ENCODE measurements at regions not wholly inside any gene's neighbourhood (a gene's known extent, or its start where the extent isn't known, plus 50 kb on each side); places are given as distances from the start of the nearest gene placed in this dataset.

DNA sequence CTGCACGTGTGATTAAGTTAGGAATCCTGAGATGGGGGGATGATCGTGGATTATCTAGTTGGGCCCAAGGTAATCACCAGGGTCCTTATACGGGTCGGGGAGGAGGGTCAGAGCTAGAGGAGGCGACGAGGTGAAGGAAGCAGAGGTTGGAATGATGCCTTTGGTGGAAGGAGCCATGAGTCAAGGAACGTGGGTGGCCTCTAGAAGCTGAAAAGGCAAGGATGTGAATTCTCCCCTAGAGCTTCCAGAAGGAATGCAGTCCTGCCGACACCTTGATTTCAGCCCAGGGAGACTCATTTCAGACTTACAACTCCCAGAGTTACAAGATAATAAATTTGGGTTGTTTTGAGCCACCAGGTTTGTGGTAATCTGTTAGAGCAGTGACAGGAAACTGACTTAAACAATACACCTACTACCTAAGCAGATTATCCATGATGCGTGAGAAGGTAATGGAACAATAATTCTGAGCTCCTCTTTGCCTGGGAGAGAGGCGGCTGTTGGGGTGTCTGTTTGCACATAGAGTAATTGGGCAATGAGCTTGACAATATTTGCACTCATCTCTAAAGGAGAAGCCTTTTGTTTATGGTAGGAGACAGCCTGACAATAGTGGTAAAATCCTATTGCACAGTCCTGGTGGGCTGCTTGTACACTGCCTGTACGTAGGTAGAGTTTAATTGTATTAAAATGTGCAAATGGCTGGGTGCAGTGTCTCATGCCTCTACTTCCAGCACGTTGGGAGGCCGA is 129.3 kb upstream of the IER5L start:
- peaks cover 0 to 16% of the 10 kb centered on the region in 2 experiments; a peak in 3 of 4 replicates for H3K4me1 ChIP-seq (ENCODE audit: control insufficient read depth in 1 of 2, insufficient read depth in 2 of 2, low read length in 2 of 2)
- CTCF ChIA-PET: no interaction called here
- H3K36me3 ChIP-seq (ENCODE audit: control insufficient read depth in 1 of 2, insufficient read depth in 2 of 2, low read length in 2 of 2): no peaks in the 10 kb centered on the region
- H3K9me3 ChIP-seq (ENCODE audit: control insufficient read depth in 1 of 2, insufficient read depth in 1 of 2, low read depth in 1 of 2, low read length in 2 of 2): peaks cover 0 to 5% of the 10 kb centered on the region in 2 experiments; a peak in 2 of 4 replicates
- H3K4me2 ChIP-seq (ENCODE audit: low read length): no peak overlapping the region
- H3K27me3 ChIP-seq (ENCODE audit: insufficient read depth, low read length): no peaks in the 10 kb centered on the region
- no peak overlapping the region for H3K4me3 ChIP-seq (replicated peaks in 1 of 2; ENCODE audit: low read depth in 1 of 2, low read length in 2 of 2)
- ATAC-seq (no peak), DNase-seq (ENCODE audit: low read depth, low spot score) (no peak)
- POLR2A ChIA-PET: interaction anchor here (1.2 kb wide), 1 partner anchor 129 kb away, joined by 3 read pairs; the partner anchor contains the start of gene IER5L
- TF ChIP-seq ZNF274 (IDR thresholded peaks at IDR 0.05; ENCODE audit: low read depth, low read length) (no peak), SIN3A (IDR thresholded peaks at IDR 0.05; ENCODE audit: low read depth) (no peak), EZH2phosphoT487 (IDR thresholded peaks at IDR 0.05; ENCODE audit: borderline replicate concordance) (no peak), CEBPB (IDR thresholded peaks at IDR 0.05; ENCODE audit: low read depth) (no peak), POLR2AphosphoS5 (IDR thresholded peaks at IDR 0.05; ENCODE audit: low read depth, low read length) (no peak), JUND (IDR thresholded peaks at IDR 0.05) (no peak), POLR2A (IDR thresholded peaks at IDR 0.05; ENCODE audit: borderline replicate concordance, extremely low read depth, insufficient read depth, insufficient read length) (no peak), EGR1 (IDR thresholded peaks at IDR 0.05; ENCODE audit: low read depth) (no peak), FOSL1 (IDR thresholded peaks at IDR 0.05; ENCODE audit: low read depth) (no peak), ZFX (IDR thresholded peaks at IDR 0.05) (no peak), RAD21 (IDR thresholded peaks at IDR 0.05; ENCODE audit: low read depth) (no peak), SP1 (IDR thresholded peaks at IDR 0.05; ENCODE audit: low read depth) (no peak)
- TF ChIP-seq, protein P1, sequence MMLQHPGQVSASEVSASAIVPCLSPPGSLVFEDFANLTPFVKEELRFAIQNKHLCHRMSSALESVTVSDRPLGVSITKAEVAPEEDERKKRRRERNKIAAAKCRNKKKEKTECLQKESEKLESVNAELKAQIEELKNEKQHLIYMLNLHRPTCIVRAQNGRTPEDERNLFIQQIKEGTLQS (IDR thresholded peaks at IDR 0.05): no peak
- TF ChIP-seq, protein P2, sequence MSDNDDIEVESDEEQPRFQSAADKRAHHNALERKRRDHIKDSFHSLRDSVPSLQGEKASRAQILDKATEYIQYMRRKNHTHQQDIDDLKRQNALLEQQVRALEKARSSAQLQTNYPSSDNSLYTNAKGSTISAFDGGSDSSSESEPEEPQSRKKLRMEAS (IDR thresholded peaks at IDR 0.05): no peak
- TF ChIP-seq, protein P3, sequence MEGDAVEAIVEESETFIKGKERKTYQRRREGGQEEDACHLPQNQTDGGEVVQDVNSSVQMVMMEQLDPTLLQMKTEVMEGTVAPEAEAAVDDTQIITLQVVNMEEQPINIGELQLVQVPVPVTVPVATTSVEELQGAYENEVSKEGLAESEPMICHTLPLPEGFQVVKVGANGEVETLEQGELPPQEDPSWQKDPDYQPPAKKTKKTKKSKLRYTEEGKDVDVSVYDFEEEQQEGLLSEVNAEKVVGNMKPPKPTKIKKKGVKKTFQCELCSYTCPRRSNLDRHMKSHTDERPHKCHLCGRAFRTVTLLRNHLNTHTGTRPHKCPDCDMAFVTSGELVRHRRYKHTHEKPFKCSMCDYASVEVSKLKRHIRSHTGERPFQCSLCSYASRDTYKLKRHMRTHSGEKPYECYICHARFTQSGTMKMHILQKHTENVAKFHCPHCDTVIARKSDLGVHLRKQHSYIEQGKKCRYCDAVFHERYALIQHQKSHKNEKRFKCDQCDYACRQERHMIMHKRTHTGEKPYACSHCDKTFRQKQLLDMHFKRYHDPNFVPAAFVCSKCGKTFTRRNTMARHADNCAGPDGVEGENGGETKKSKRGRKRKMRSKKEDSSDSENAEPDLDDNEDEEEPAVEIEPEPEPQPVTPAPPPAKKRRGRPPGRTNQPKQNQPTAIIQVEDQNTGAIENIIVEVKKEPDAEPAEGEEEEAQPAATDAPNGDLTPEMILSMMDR (IDR thresholded peaks at IDR 0.05 in 2 of 3, conservative IDR thresholded peaks at IDR 0.05 in 1 of 3; ENCODE audit: borderline replicate concordance in 1 of 3, insufficient read depth in 1 of 3, low read depth in 2 of 3, low read length in 2 of 3): no peak
- intact Hi-C loops (cut with micrococcal nuclease): no loop called here
- H3K9ac ChIP-seq (ENCODE audit: low read length): no peak overlapping the region
- no peak overlapping the region for H2AFZ ChIP-seq (ENCODE audit: low read depth, low read length, poor library complexity, severe bottlenecking)
- H4K20me1 ChIP-seq (ENCODE audit: insufficient read depth): no peaks in the 10 kb centered on the region
- RAD21 ChIA-PET (ENCODE audit: low non-redundant PET in 1 of 2, low total read pairs in 2 of 2, uncharacterized antibody in 2 of 2, unreplicated experiment in 2 of 2): interaction anchor here in 1 of 2 experiments (0.7 kb wide), 1 partner anchor 29 kb away, joined by 3 read pairs; no protein-coding TSS in a partner anchor
- no peaks in the 10 kb centered on the region for H3K79me2 ChIP-seq (ENCODE audit: insufficient read depth, low read length)
- BruUV-seq (replicated peaks): no TSS peak
- H3K9me2 ChIP-seq (ENCODE audit: insufficient read depth): no peaks in the 10 kb centered on the region
- no peak overlapping the region for H3K27ac ChIP-seq (ENCODE audit: low read depth, low read length)
